ENCODE measurements at regions not wholly inside any gene's neighbourhood (a gene's known extent, or its start where the extent isn't known, plus 50 kb on each side); places are given as distances from the start of the nearest gene placed in this dataset.

DNA sequence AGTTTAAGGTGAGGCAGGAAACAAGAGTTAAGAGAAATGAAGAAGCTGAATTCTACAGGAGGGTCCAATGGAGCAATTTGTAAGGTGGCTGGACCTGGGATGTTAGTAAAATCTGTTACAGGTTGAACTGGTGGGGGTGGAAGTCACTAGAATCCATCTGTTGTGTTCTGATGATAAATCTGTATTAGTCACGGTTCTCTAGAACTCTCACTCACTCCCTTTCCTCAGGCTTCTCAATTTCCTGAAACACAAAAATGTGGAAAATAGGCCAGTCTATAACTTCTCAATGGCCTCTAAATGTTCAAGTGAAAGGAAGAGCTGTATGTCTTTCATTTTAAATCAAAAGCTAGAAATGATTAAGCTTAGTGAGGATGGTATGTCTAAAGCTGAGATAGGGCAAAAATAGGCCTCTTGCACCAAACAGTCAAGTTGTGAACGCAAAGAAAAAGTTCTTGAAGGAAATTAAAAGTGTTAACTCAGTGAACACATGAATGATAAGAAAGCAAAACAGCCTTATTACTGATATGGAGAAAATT, 180.2 kb upstream of the CBLB start:
- H3K4me3 ChIP-seq (ENCODE audit: low read depth, low read length): no peak overlapping the region
- TF ChIP-seq, protein P1, sequence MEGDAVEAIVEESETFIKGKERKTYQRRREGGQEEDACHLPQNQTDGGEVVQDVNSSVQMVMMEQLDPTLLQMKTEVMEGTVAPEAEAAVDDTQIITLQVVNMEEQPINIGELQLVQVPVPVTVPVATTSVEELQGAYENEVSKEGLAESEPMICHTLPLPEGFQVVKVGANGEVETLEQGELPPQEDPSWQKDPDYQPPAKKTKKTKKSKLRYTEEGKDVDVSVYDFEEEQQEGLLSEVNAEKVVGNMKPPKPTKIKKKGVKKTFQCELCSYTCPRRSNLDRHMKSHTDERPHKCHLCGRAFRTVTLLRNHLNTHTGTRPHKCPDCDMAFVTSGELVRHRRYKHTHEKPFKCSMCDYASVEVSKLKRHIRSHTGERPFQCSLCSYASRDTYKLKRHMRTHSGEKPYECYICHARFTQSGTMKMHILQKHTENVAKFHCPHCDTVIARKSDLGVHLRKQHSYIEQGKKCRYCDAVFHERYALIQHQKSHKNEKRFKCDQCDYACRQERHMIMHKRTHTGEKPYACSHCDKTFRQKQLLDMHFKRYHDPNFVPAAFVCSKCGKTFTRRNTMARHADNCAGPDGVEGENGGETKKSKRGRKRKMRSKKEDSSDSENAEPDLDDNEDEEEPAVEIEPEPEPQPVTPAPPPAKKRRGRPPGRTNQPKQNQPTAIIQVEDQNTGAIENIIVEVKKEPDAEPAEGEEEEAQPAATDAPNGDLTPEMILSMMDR (IDR thresholded peaks at IDR 0.05; ENCODE audit: low read depth, low read length): no peak

DNA sequence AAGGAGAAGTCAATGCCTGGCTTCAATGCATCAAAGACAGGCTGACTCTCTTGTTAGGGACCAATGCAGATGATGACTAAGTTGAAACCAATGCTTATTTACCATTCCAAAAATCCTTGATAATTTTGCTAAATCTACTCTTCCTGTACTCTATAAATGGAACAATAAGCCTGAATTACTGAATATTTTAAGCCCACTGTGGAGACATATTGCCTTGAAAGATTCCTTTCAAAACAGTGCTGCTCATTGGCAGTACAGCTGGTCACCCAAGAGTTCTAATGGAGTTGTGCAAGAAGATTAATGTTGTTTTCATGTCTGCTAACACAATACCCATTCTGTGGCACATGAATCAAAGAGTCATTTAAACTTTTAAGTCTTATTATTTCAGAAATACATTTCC, 181.0 kb upstream of the CBLB start:
- H3K4me3 ChIP-seq (ENCODE audit: low read depth, low read length): no peak overlapping the region
- TF ChIP-seq, protein P1 (IDR thresholded peaks at IDR 0.05; ENCODE audit: low read depth, low read length): no peak

DNA sequence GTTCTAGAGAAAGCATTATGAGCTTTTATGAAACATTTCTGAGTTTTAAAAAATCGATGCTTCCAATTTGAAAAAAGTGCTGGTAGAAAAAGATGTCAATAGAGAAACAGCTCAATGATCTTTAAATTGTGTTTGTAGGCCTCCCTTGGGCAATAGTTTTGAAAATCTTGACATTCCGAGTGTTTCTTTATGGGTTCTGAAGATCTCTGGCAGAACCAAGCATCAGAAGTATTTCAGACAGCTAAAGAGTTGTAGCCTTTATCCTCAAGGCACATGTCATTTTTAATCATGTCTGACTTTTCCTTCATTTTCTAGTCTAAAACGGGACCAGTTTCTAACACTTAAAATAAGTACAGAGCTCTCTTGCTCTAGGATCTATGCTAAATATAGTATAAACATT, 188.1 kb upstream of the CBLB start:
- TF ChIP-seq, protein P1 (IDR thresholded peaks at IDR 0.05; ENCODE audit: low read depth, low read length): no peak
- H3K4me3 ChIP-seq (ENCODE audit: low read depth, low read length): no peak overlapping the region

DNA sequence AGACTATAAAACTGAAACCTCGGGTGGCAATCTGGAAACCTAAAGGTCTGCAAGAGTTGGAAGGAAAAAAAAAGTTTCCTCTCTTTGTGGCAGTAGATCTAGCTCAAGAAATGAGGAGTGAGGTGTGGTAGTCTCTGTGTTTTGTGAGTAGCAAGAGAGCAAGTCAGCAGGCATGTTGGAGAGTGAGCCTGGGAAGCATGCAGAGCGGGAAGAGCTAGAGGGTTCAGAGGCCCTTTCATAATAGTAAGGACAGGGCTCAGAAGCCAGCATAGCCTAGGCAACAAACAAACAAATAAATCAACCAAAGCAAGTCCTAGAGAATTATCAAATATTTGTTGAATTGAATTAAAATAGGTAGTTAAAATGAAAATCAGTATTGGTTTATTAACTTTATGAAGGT, 189.7 kb upstream of the CBLB start:
- TF ChIP-seq, protein P1 (IDR thresholded peaks at IDR 0.05; ENCODE audit: low read depth, low read length): no peak

DNA sequence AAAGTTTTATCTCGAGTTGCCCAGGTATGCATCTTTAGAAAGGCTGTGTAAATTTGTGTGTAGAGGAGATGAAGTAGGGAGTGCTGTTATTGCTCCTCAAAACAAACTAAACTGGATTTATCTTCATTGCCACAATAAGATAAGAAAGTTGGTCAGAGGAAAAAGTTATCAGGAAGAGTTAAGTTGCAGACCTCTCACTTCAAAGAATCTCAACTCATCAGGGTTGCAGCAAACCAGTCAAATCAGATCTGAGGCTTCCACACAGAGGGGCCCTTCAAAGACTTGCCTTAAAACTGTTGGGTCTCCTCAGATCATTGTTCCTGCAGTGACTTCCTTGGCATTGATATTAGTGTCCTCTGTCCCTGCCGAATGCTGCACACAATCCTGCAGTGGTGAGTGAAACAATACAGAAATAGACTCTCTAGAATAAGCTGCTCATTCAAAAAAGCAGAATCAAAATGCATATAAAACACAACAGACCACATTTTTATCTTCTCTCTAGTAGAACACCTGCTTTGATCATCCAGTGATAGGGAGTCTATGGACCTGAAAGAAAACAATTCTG, 191.2 kb upstream of the CBLB start:
- no peak overlapping the region for H3K4me3 ChIP-seq (ENCODE audit: low read depth, low read length)

More for the DNA sequence above, 189.7 kb upstream of the CBLB start:
- H3K4me3 ChIP-seq (ENCODE audit: low read depth, low read length): no peak overlapping the region

DNA sequence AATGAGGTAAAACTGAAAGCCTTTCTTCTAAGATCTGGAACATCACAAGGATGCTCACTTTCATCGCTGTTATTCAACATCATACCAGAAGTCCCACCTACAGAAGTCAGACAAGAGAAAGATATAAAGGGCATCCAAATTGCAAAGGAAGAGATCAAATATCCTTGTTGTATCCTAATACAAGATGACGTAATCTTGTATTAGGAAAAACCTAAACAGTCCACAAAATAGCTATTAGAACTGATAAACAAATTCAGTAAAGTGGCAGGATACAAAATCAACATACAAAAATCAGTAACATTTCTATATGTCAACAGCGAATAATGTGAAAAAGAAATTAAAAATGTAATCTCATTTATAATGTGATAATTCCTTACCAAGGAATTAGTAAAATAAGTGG, 195.1 kb upstream of the CBLB start:
- no peak overlapping the region for H3K4me3 ChIP-seq (ENCODE audit: low read depth, low read length)
- TF ChIP-seq, protein P1 (IDR thresholded peaks at IDR 0.05; ENCODE audit: low read depth, low read length): no peak

More for the DNA sequence above, 191.2 kb upstream of the CBLB start:
- TF ChIP-seq, protein P1 (IDR thresholded peaks at IDR 0.05; ENCODE audit: low read depth, low read length): no peak

DNA sequence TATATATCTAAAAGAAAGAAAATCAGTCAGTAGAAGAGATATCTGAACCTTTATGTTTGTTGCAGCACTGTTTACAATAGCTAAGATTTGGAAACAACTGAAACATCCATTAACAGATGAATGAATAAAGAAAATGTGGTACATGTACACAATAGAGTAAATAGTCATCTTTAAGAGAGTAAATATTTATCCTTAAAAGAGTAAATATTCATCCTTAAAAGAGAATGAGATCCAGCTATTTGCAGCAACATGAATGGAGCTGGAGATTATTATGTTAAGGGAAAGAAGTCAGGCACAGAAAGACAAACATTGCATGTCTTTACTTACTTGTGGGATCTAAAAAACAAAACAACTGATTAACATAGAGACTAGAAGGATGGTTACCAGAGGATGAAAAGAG, 197.0 kb upstream of the CBLB start:
- TF ChIP-seq, protein P1 (IDR thresholded peaks at IDR 0.05; ENCODE audit: low read depth, low read length): no peak
- H3K4me3 ChIP-seq (ENCODE audit: low read depth, low read length): no peak overlapping the region

All from WI38 (cell line).